H9 (cell line): ENCODE measurements at regions not wholly inside any gene's neighbourhood (a gene's known extent, or its start where the extent isn't known, plus 50 kb on each side); places are given as distances from the start of the nearest gene placed in this dataset.
A peak's percentile ranks its signal among the peaks of the same experiment; 100 is the strongest.
"Not testable (repeated sequence)": the region's sequence is repeated elsewhere in the genome, so short reads cannot be mapped to it uniquely, and the experiment has no call there.

Experiments
- DNase-seq: peaks from one replicate; pipeline ENCODE4 v3.0.0-alpha.2; 2017
- H2AFZ ChIP-seq: one replicate; pipeline ENCODE4 v1.6.1; 2013; ENCODE audit warnings: mild to moderate bottlenecking, low read length, control low read depth, moderate library complexity
- H2AK5ac ChIP-seq: 2 replicates; pipeline ENCODE4 v1.6.1; 2013; ENCODE audit warnings: low read length, control low read depth, mixed read lengths; ENCODE audit not compliant: insufficient read length
- H2BK120ac ChIP-seq: one replicate; pipeline ENCODE4 v1.6.1; 2013; ENCODE audit warnings: low read depth, mild to moderate bottlenecking, low read length, control low read depth, inconsistent platforms; ENCODE audit not compliant: poor library complexity, severe bottlenecking
- H2BK12ac ChIP-seq: 2 replicates; pipeline ENCODE4 v1.6.1; 2013; ENCODE audit warnings: low read length, control low read depth, mixed read lengths, low read depth; ENCODE audit not compliant: insufficient read length
- H2BK15ac ChIP-seq: 2 replicates; pipeline ENCODE4 v1.6.1; 2013; ENCODE audit warnings: low read depth, low read length, control low read depth
- H2BK20ac ChIP-seq: one replicate; pipeline ENCODE4 v1.6.1; 2013; ENCODE audit warnings: low read depth, mild to moderate bottlenecking, low read length, control low read depth, inconsistent platforms; ENCODE audit not compliant: poor library complexity, severe bottlenecking
- H2BK5ac ChIP-seq: 2 replicates; pipeline ENCODE4 v1.6.1; 2013; ENCODE audit warnings: low read length, control low read depth, mixed read lengths; ENCODE audit not compliant: insufficient read length
- H3K14ac ChIP-seq: 2 replicates; pipeline ENCODE4 v1.6.1; 2013; ENCODE audit warnings: low read length, control low read depth; ENCODE audit not compliant: insufficient read depth
- H3K18ac ChIP-seq: 2 replicates; pipeline ENCODE4 v1.6.1; 2013; ENCODE audit warnings: low read depth, mild to moderate bottlenecking, mixed read lengths, low read length, control low read depth; ENCODE audit not compliant: insufficient read length
- H3K23ac ChIP-seq: 2 replicates; pipeline ENCODE4 v1.6.1; 2013; ENCODE audit warnings: low read length, control low read depth, mixed read lengths, low read depth; ENCODE audit not compliant: insufficient read length
- H3K23me2 ChIP-seq: 2 replicates; pipeline ENCODE4 v1.6.1; 2013; ENCODE audit warnings: low read depth, mild to moderate bottlenecking, mixed read lengths, low read length, control low read depth; ENCODE audit not compliant: insufficient read length, poor library complexity, severe bottlenecking
- H3K27ac ChIP-seq: 2 replicates; pipeline ENCODE4 v1.5.1; 2013; ENCODE audit warnings: low read length, control low read depth, mixed read lengths, low read depth; ENCODE audit not compliant: insufficient read length
- H3K27me3 ChIP-seq: 2 replicates; pipeline ENCODE4 v1.6.1; 2013; ENCODE audit warnings: low read length, control low read depth, inconsistent platforms; ENCODE audit not compliant: insufficient read depth
- H3K4ac ChIP-seq: 2 replicates; pipeline ENCODE4 v1.6.1; 2013; ENCODE audit warnings: low read depth, mild to moderate bottlenecking, control low read depth, inconsistent platforms, low read length, moderate library complexity
- H3K4me1 ChIP-seq: 2 replicates; pipeline ENCODE4 v1.6.1; 2013; ENCODE audit warnings: low read length, control low read depth, inconsistent platforms; ENCODE audit not compliant: insufficient read depth
- H3K4me2 ChIP-seq: 2 replicates; pipeline ENCODE4 v1.6.1; 2013; ENCODE audit warnings: low read length, control low read depth, mixed read lengths; ENCODE audit not compliant: insufficient read length, insufficient read depth
- H3K56ac ChIP-seq: 2 replicates; pipeline ENCODE4 v1.6.1; 2013; ENCODE audit warnings: low read depth, mild to moderate bottlenecking, mixed read lengths, low read length, control low read depth; ENCODE audit not compliant: insufficient read length
- H3K79me1 ChIP-seq: 2 replicates; pipeline ENCODE4 v1.6.1; 2013; ENCODE audit warnings: low read depth, mild to moderate bottlenecking, moderate library complexity, low read length, control low read depth, inconsistent platforms; ENCODE audit not compliant: insufficient read depth, poor library complexity, severe bottlenecking
- H3K79me2 ChIP-seq: 2 replicates; pipeline ENCODE4 v1.6.1; 2013; ENCODE audit warnings: low read length, control low read depth, inconsistent platforms; ENCODE audit not compliant: insufficient read depth
- H3K9ac ChIP-seq: 2 replicates; pipeline ENCODE4 v1.6.1; 2013; ENCODE audit warnings: low read length, control low read depth, mixed read lengths; ENCODE audit not compliant: insufficient read length; ENCODE audit errors: extremely low read depth
- H3K9me3 ChIP-seq: one replicate; pipeline ENCODE4 v1.6.1; 2013; ENCODE audit warnings: low read depth, low read length, inconsistent platforms; ENCODE audit not compliant: control insufficient read depth
- H3T11ph ChIP-seq: one replicate; pipeline ENCODE4 v1.6.1; 2013; ENCODE audit warnings: mild to moderate bottlenecking, low read length, control low read depth, inconsistent platforms
- H4K20me1 ChIP-seq: one replicate; pipeline ENCODE4 v1.6.1; 2013; ENCODE audit not compliant: control insufficient read depth, insufficient read length, insufficient read depth
- H4K5ac ChIP-seq: 2 replicates; pipeline ENCODE4 v1.6.1; 2013; ENCODE audit warnings: low read depth, mild to moderate bottlenecking, mixed read lengths, low read length, control low read depth; ENCODE audit not compliant: insufficient read length
- H4K8ac ChIP-seq: replicated peaks from 2 replicates; pipeline ENCODE4 v1.6.1; 2013; ENCODE audit warnings: low read length, control low read depth, mixed read lengths, low read depth; ENCODE audit not compliant: insufficient read length
- H4K91ac ChIP-seq: 2 replicates; pipeline ENCODE4 v1.6.1; 2013; ENCODE audit warnings: low read depth, mild to moderate bottlenecking, moderate library complexity, mixed read lengths, low read length, control low read depth; ENCODE audit not compliant: insufficient read length
- H3K27ac Mint-ChIP-seq, 3 experiments: 2 replicates in 2 of 3; 3 replicates in 1 of 3; pipeline ENCODE4 v1.8.0; 2020 to 2021; ENCODE audit warnings: mixed read lengths in 3 of 3, mild to moderate bottlenecking in 1 of 3, moderate library complexity in 1 of 3
- H3K27me3 Mint-ChIP-seq: 2 replicates; pipeline ENCODE4 v1.8.0; 2021; ENCODE audit warnings: low read depth, mild to moderate bottlenecking, moderate library complexity, mixed read lengths
- H3K36me3 Mint-ChIP-seq, 3 experiments: 2 replicates in 2 of 3; 3 replicates in 1 of 3; pipeline ENCODE4 v1.8.0; 2020 to 2021; ENCODE audit warnings: low read depth in 3 of 3, mixed read lengths in 3 of 3; ENCODE audit not compliant: insufficient read depth in 1 of 3
- H3K4me1 Mint-ChIP-seq, 2 experiments: 2 replicates each; pipeline ENCODE4 v1.8.0; 2020; ENCODE audit warnings: mixed read lengths in 2 of 2
- H3K4me3 Mint-ChIP-seq, 2 experiments: 2 replicates in 1 of 2; 3 replicates in 1 of 2; pipeline ENCODE4 v1.8.0; 2020 to 2021; ENCODE audit warnings: mild to moderate bottlenecking in 2 of 2, mixed read lengths in 2 of 2, moderate library complexity in 1 of 2
- H3K9me3 Mint-ChIP-seq, 2 experiments: 2 replicates in 1 of 2; 3 replicates in 1 of 2; pipeline ENCODE4 v1.8.0; 2020; ENCODE audit warnings: mild to moderate bottlenecking in 2 of 2, mixed read lengths in 2 of 2, moderate library complexity in 1 of 2
- CTCF ChIP-seq: fragments of 200-600 bp; sonication (generic); conservative IDR thresholded peaks from 3 replicates; pipeline ENCODE4 v1.8.0; 2021; ENCODE audit warnings: antibody characterized with exemption, mild to moderate bottlenecking
- WGBS: extraction: QIAGEN DNeasy Blood & Tissue Kit; methylation state at CpG from one replicate; pipeline ENCODE4 v1.1.7; 2013; ENCODE audit warnings: missing lambda C conversion rate, low lambda C conversion rate, mixed read lengths; ENCODE audit not compliant: insufficient read length; ENCODE audit errors: extremely low coverage; 5-methylcytosine and 5-hydroxymethylcytosine counted together

DNA sequence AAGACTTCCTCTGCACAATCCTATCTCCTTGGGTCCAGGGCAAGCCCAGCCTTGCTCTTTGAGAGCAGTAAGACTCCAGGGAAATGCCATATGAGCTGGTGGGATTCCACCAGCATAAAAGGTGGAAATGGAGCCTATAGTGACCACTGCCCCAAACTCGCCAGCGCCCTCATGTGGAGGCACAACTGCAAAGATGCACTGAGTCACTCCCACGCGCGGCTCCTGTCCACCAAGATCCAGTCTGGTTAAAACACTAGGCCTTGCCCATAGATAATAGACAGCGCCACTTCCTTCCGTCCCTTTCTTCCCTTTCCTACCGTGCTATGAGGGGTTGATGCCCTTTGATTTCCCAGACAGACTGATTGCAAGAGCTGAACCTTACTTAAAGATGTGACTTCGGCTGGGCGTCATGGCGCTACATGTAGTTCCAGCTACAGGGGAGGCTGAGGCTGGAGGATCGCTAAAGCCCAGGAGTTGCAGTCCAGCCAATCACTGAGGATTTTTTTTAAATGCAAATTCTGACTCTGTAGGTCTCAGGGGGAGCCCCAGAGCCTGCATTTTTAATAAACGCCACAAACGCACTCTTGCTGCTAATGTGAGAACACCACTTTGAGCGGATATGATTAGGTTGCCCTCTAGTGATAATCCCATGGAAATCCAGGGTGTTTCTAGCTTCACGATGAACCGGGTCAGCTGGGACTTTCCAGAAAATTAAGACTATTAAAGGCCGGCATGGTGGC, 136.5 kb downstream of the EPC1 start:
- H4K20me1 ChIP-seq, result no peaks in the 10 kb centered on the region
- no peaks in the 10 kb centered on the region for H3K27me3 ChIP-seq

GRCh38 chr10:32208005-32208404, 139.0 kb downstream of the EPC1 start:
- no CpG with 5 or more reads among the region's 7 CpGs for WGBS
- not testable (repeated sequence) for H3K18ac ChIP-seq, H3K4me3 Mint-ChIP-seq, H3K4me1 Mint-ChIP-seq, H2BK20ac ChIP-seq, H2BK12ac ChIP-seq, H3K9me3 Mint-ChIP-seq, H3K27me3 Mint-ChIP-seq, H3K36me3 Mint-ChIP-seq, H3K56ac ChIP-seq, H3K23me2 ChIP-seq, H2BK15ac ChIP-seq, H3K23ac ChIP-seq, H4K8ac ChIP-seq, H3K79me1 ChIP-seq, H2BK5ac ChIP-seq, H3K27ac Mint-ChIP-seq, H2AK5ac ChIP-seq, H3K27me3 ChIP-seq, H3K4me1 ChIP-seq, H3K4me2 ChIP-seq, H3K9me3 ChIP-seq, H3K4ac ChIP-seq, H4K20me1 ChIP-seq, H3T11ph ChIP-seq, H2BK120ac ChIP-seq, H3K14ac ChIP-seq, H3K79me2 ChIP-seq, DNase-seq, H3K9ac ChIP-seq, H4K91ac ChIP-seq, H3K27ac ChIP-seq, H2AFZ ChIP-seq, H4K5ac ChIP-seq

More for the DNA sequence above, 136.5 kb downstream of the EPC1 start:
- H4K91ac ChIP-seq, result no peak overlapping the region
- H3T11ph ChIP-seq, result no peak overlapping the region
- no CpG with 5 or more reads among the region's 18 CpGs for WGBS
- H3K4me1 Mint-ChIP-seq, result no peaks in the 10 kb centered on the region
- no peak overlapping the region for H3K4ac ChIP-seq
- H4K8ac ChIP-seq, result no peak overlapping the region
- H2BK15ac ChIP-seq, result no peak overlapping the region
- no peak overlapping the region for H3K27ac Mint-ChIP-seq
- H3K79me1 ChIP-seq, result no peaks in the 10 kb centered on the region
- no peak overlapping the region for H2BK20ac ChIP-seq
- H3K4me3 Mint-ChIP-seq, result no peak overlapping the region
- H3K4me1 ChIP-seq, result no peaks in the 10 kb centered on the region
- H2BK120ac ChIP-seq, result no peak overlapping the region
- H2BK12ac ChIP-seq, result no peak overlapping the region
- no peak overlapping the region for H3K27ac ChIP-seq
- no peak overlapping the region for H4K5ac ChIP-seq
- H3K9me3 ChIP-seq, result no peaks in the 10 kb centered on the region
- H2AK5ac ChIP-seq, result no peak overlapping the region
- no peaks in the 10 kb centered on the region for H3K79me2 ChIP-seq
- no peak overlapping the region for H3K4me2 ChIP-seq
- no peak overlapping the region for H3K23ac ChIP-seq
- H2AFZ ChIP-seq, result no peak overlapping the region
- no peaks in the 10 kb centered on the region for H3K9me3 Mint-ChIP-seq
- no peaks in the 10 kb centered on the region for H3K23me2 ChIP-seq
- H3K27me3 Mint-ChIP-seq, result peaks cover 1% of the 10 kb centered on the region; the same call in 1 of the 2 replicates
- H3K9ac ChIP-seq, result no peak overlapping the region
- H2BK5ac ChIP-seq, result no peak overlapping the region
- peak; percentile 50 for TF ChIP-seq CTCF
- no peak overlapping the region for H3K18ac ChIP-seq
- H3K56ac ChIP-seq, result no peak overlapping the region
- DNase-seq, result peak; percentile 43
- H3K14ac ChIP-seq, result no peak overlapping the region
- no peaks in the 10 kb centered on the region for H3K36me3 Mint-ChIP-seq
